Epithelial cell of esophagus (primary cell): ENCODE measurements at regions not wholly inside any gene's neighbourhood (a gene's known extent, or its start where the extent isn't known, plus 50 kb on each side); places are given as distances from the start of the nearest gene placed in this dataset.

Experiments used
- DNase-seq: peaks from one replicate; pipeline ENCODE4 v3.0.0; 2010; ENCODE audit warnings: low read depth
- H3K4me3 ChIP-seq: 2 replicates; pipeline ENCODE4 v1.5.1; 2011; ENCODE audit warnings: mild to moderate bottlenecking, low read length, control low read depth
- TF ChIP-seq, protein P1 (sequence below): IDR thresholded peaks from 2 replicates; pipeline ENCODE4 v1.5.1; 2011; ENCODE audit warnings: low read depth, mild to moderate bottlenecking, low read length, control low read depth, inconsistent platforms; ENCODE audit not compliant: insufficient read depth; ENCODE audit errors: missing control alignments

DNA sequence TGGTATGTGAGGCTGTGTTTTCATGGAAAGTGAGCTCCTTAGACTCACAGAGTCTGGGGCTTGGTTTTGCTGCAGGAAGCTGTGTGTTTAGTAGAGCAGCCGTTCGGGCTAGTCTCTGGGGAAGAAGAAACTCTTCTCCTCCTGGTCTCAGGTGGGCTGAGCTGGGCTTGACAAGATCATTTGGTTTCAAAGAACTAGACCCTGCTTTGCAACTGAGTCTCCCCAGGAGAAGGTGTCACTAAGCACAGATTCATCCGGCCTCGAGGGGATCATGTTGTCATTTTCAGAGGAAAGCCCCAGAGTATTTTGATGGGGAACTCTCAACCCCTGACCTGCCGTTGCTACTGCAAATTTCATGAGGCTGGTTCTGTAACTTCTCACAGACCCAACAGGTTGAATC lies 188.5 kb downstream of the FAM43A start:
- TF ChIP-seq, protein P1, sequence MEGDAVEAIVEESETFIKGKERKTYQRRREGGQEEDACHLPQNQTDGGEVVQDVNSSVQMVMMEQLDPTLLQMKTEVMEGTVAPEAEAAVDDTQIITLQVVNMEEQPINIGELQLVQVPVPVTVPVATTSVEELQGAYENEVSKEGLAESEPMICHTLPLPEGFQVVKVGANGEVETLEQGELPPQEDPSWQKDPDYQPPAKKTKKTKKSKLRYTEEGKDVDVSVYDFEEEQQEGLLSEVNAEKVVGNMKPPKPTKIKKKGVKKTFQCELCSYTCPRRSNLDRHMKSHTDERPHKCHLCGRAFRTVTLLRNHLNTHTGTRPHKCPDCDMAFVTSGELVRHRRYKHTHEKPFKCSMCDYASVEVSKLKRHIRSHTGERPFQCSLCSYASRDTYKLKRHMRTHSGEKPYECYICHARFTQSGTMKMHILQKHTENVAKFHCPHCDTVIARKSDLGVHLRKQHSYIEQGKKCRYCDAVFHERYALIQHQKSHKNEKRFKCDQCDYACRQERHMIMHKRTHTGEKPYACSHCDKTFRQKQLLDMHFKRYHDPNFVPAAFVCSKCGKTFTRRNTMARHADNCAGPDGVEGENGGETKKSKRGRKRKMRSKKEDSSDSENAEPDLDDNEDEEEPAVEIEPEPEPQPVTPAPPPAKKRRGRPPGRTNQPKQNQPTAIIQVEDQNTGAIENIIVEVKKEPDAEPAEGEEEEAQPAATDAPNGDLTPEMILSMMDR: no peak
- no peak overlapping the region for H3K4me3 ChIP-seq
- DNase-seq: no peak

DNA sequence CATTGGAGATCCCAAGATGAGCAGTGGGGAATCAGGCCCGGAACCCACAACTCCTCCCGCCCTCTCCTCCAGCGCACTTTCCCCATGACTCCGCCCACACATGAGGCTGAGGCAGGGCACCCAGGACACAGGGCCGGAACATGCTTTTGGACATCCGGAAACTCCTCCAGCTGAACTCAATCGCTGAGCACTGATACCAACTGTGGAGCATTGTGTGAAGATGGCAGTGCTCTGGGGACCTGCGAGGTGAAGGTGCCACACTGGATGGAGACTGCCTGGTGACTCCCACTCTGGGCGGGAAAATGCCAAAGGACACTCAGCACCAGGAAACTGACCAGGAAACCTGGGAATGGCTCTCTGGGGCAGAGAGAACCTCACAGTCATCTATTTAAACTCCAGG lies 189.1 kb downstream of the FAM43A start:
- no peak overlapping the region for H3K4me3 ChIP-seq
- no peak for DNase-seq
- TF ChIP-seq, protein P1: no peak

DNA sequence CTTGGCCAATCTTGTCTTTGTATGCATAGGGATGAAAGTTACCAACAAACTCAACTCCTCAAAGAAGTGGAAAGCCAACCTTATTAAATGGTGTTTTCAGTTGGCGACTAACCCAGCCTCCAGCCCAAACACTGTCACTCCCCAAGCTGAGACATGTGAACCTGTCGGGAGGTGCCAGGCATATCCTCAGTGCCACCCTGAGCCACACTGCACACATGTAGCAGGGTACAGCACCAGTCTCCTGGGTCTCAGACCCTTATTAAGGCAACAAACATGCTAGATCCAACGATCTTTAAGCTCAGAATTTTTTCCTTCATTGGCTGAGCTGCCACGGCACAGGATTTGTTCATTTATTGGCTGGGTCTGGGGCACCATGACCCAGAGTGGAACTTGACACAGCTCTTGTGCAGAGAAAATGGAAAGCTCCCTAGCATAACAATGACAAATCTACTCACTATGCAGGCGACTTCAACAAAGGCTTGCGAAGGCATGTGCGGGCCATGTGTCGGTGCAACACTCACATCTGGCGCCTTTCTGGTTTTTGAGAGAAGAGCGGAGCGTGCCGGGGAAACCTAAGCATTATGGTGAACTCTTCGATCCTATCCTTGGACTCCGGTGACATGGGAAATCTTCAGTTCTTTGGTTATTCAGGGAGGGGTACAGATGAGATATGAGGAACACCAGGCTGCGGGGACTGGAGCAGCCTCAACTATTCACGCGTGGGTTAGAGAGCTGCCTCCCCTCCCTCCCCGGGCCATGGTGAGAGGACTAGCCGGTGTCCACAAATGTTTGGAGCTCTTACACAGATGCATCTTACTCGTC lies 190.1 kb downstream of the FAM43A start:
- no peak for DNase-seq
- no peak overlapping the region for H3K4me3 ChIP-seq
- TF ChIP-seq, protein P1: no peak

DNA sequence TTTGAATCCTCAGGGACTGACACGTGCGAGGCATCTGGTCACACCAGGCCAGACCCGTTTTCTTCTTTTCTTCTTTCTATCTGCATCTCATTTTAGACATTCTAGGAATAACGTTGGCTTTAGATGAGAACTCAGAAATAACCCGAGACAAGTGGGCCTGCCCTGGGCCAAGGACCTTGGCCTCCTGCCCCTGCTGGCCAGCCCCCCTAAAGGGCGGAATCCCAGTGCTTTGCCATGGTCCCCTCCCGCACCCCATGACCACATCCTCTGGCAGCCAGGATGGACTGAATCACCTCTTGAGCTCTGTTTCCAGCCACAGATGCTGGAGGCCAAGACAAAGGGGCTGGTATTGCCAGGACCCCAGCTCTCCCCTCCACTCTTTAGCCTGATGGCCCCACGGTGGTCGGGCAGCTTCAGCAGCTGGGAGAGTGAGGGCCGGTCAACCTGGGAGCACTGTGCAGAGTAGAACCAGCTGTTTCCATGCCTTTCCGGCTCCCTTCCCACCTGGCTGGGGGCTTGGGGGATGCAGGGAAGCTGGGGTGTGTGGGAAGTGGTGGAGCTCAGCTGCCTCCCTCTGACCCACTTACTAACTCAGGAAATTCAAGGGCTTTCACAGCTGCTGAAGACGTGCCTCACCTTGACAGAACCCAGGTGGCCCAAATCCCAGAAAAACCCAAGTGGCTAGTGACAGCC lies 190.9 kb downstream of the FAM43A start:
- no peak overlapping the region for H3K4me3 ChIP-seq
- DNase-seq: no peak
- TF ChIP-seq, protein P1: no peak

DNA sequence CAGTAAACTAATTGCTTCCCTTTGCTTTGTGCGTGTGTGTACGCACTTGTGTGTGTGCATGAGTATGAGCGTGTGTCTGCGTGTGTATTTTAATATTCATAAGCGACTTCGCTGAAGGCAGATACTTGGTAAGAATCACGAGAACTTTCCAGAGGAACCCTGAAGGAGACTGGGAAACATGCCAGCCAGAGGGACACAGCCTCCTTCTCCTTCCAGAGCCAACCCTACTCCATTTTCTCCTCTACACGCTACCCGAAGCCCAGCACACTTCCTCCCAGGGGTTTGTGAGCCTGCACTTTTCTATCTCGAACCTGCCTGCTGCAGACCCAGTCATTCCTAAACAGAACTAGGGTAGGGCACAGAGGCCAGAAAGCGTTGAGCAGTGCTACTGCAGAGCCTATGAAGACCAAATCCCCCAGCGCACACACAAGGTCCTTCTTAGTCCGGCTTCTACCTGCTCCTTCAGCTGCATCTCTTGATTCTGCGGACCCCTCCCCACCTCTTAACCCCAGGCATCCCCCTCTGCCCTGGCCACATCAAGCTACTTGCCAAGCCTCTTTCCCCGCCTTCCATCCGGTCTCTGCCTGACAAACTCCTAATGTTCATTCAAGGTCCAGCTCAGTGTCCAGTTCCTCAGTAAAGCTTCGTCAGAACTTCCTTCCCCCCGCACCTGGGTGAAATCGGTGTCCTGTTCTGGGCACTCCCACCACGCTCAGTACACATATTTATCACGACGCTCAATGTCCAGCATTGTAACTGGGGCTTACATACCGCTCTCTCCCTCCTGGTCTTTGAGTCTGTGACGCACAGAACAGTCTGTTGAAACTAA lies 191.8 kb downstream of the FAM43A start:
- no peak overlapping the region for H3K4me3 ChIP-seq
- no peak for DNase-seq
- TF ChIP-seq, protein P1: no peak

DNA sequence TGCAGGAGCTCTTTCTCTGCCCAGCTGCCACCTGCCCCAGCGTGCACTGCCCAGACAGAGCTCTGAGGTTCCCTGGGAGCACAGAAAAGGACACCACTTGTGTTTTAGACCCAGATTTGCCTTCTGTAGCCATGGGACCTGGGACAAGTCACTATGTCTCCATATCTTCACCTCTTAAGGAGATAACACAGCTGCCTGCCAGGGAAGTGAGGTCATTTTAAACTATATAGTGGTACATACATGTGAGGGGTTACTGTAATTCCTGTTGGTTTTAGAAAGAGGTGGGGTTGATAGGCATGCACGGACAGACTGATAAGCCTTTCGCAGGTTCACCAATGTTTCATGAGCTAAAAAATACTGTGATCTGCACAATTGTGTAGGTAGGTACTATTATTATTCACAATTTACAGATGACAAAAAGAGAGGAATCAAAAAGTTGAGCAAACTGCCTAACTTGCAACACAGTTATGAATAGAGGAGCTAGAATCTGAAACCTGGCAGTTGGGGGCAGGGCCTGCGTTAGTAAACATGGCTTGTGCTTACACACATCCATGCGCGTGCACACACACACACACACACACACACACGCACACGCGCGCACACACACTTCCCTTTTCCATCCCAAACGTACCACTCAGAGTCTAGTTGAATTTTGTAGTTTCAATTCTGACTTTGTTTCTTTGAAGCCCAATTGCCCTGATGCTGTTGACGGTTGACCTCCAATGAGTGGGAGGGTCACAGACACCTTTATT lies 193.6 kb downstream of the FAM43A start:
- H3K4me3 ChIP-seq: no peak overlapping the region
- TF ChIP-seq, protein P1: no peak
- DNase-seq: no peak
